A673 (cell line): ENCODE measurements at regions not wholly inside any gene's neighbourhood (a gene's known extent, or its start where the extent isn't known, plus 50 kb on each side); places are given as distances from the start of the nearest gene placed in this dataset.
"Not testable (repeated sequence)": the region's sequence is repeated elsewhere in the genome, so short reads cannot be mapped to it uniquely, and the experiment has no call there.

Experiments
- BruUV-seq: library from RNA; stranded (reverse); fragments of 400-500 nt; replicated peaks from 2 replicates; lab custom pipeline; 2021; lab: Mats Ljungman, UMichigan
- CTCF ChIA-PET: fragments of 300-600 bp; sonication (Branson Sonifier 250); formaldehyde crosslinking; loops from one replicate; lab custom pipeline; 2022; ENCODE audit warnings: antibody characterized with exemption; lab: Charles Lee
- POLR2A ChIA-PET: fragments of 300-600 bp; sonication (Branson Sonifier 250); formaldehyde crosslinking; loops from one replicate; lab custom pipeline; 2022; ENCODE audit warnings: antibody characterized with exemption; ENCODE audit not compliant: low non-redundant PET; lab: Charles Lee
- DNase-seq: peaks from one replicate; pipeline ENCODE4 v3.0.0-alpha.2; 2015; ENCODE audit warnings: low spot score
- H3K27ac ChIP-seq: fragments of 200-600 bp; sonication (generic); 2 replicates; pipeline ENCODE4 v1.5.1; 2016; ENCODE audit warnings: mixed run types, low read depth, mild to moderate bottlenecking, mixed read lengths, antibody characterized with exemption, low read length; ENCODE audit not compliant: poor library complexity, severe bottlenecking
- H3K27me3 ChIP-seq: fragments of 200-600 bp; sonication (generic); replicated peaks from 2 replicates; pipeline ENCODE4 v1.6.1; 2017; ENCODE audit warnings: mixed run types, low read depth, mild to moderate bottlenecking, mixed read lengths, antibody characterized with exemption, low read length; ENCODE audit not compliant: insufficient read depth, poor library complexity
- H3K36me3 ChIP-seq: fragments of 200-600 bp; sonication (generic); 2 replicates; pipeline ENCODE4 v1.6.1; 2016; ENCODE audit warnings: mixed run types, mild to moderate bottlenecking, mixed read lengths, antibody characterized with exemption, low read length; ENCODE audit not compliant: insufficient read depth, poor library complexity, severe bottlenecking
- H3K4me1 ChIP-seq: fragments of 200-600 bp; sonication (generic); 2 replicates; pipeline ENCODE4 v1.6.1; 2017; ENCODE audit warnings: mixed run types, mild to moderate bottlenecking, mixed read lengths, antibody characterized with exemption, low read length; ENCODE audit not compliant: insufficient read depth, poor library complexity, severe bottlenecking
- H3K4me3 ChIP-seq: fragments of 200-600 bp; sonication (generic); 2 replicates; pipeline ENCODE4 v1.5.1; 2016; ENCODE audit warnings: low read depth, mixed run types, mild to moderate bottlenecking, mixed read lengths, low read length; ENCODE audit not compliant: poor library complexity, severe bottlenecking
- H3K9me3 ChIP-seq: fragments of 200-600 bp; sonication (generic); 2 replicates; pipeline ENCODE4 v1.6.1; 2016; ENCODE audit warnings: mixed run types, low read depth, mild to moderate bottlenecking, mixed read lengths, antibody characterized with exemption, low read length; ENCODE audit not compliant: poor library complexity, severe bottlenecking
- CTCF ChIP-seq: fragments of 300-800, 200-600 bp; sonication (generic); conservative IDR thresholded peaks from 2 replicates; pipeline ENCODE4 v1.5.1; 2017; ENCODE audit warnings: low read depth, mild to moderate bottlenecking, antibody characterized with exemption, low read length, moderate library complexity, mixed read lengths
- EZH2 ChIP-seq: fragments of 200-600 bp; sonication (generic); IDR thresholded peaks from 2 replicates; pipeline ENCODE4 v1.6.1; 2017; ENCODE audit warnings: borderline replicate concordance, low read depth, mild to moderate bottlenecking, mixed read lengths, antibody characterized with exemption, low read length; ENCODE audit not compliant: poor library complexity, severe bottlenecking
- intact Hi-C: fragments of 100-400 bp; cut with micrococcal nuclease; formaldehyde crosslinking; loops from one replicate; pipeline ENCODE4 v1.10.0; 2022; ENCODE audit not compliant: unreplicated experiment

- no peaks in the 10 kb centered on the region for H3K9me3 ChIP-seq
- H3K27ac ChIP-seq: no peak overlapping the region
- CTCF ChIA-PET: no interaction called here
- DNase-seq: no peak
- POLR2A ChIA-PET: no interaction called here
- intact Hi-C loops: no loop called here
- no peak overlapping the region for H3K4me3 ChIP-seq
- TF ChIP-seq EZH2: no peak
- no peak for TF ChIP-seq CTCF
- no peaks in the 10 kb centered on the region for H3K36me3 ChIP-seq
- H3K4me1 ChIP-seq: no peaks in the 10 kb centered on the region
- no peaks in the 10 kb centered on the region for H3K27me3 ChIP-seq
- no TSS peak for BruUV-seq
These were observed 204.8 kb upstream of the RASGEF1B start for GRCh38 chr4:81676537-81676936.

- no peak for DNase-seq
- no peaks in the 10 kb centered on the region for H3K9me3 ChIP-seq
- H3K4me3 ChIP-seq: no peak overlapping the region
- CTCF ChIA-PET: no interaction called here
- no peaks in the 10 kb centered on the region for H3K4me1 ChIP-seq
- H3K27ac ChIP-seq: no peak overlapping the region
- H3K27me3 ChIP-seq: no peaks in the 10 kb centered on the region
- TF ChIP-seq CTCF (no peak), EZH2 (no peak)
- intact Hi-C loops: no loop called here
- H3K36me3 ChIP-seq: no peaks in the 10 kb centered on the region
- no TSS peak for BruUV-seq
- POLR2A ChIA-PET: no interaction called here
These were observed 204.2 kb upstream of the RASGEF1B start for GRCh38 chr4:81675791-81676393.

GRCh38 chr4:81673961-81674360 is 202.3 kb upstream of the RASGEF1B start:
- POLR2A ChIA-PET: no interaction called here
- no peak for TF ChIP-seq CTCF
- TF ChIP-seq EZH2: no peak
- no peaks in the 10 kb centered on the region for H3K36me3 ChIP-seq
- CTCF ChIA-PET: no interaction called here
- no peaks in the 10 kb centered on the region for H3K9me3 ChIP-seq
- H3K4me3 ChIP-seq: no peak overlapping the region
- no peaks in the 10 kb centered on the region for H3K4me1 ChIP-seq
- DNase-seq: no peak
- no peak overlapping the region for H3K27ac ChIP-seq
- no TSS peak for BruUV-seq
- H3K27me3 ChIP-seq: no peaks in the 10 kb centered on the region
- intact Hi-C loops: no loop called here

- intact Hi-C loops, H3K9me3 ChIP-seq, CTCF ChIA-PET, H3K4me1 ChIP-seq, BruUV-seq, POLR2A ChIA-PET, H3K27ac ChIP-seq, H3K4me3 ChIP-seq, H3K36me3 ChIP-seq, DNase-seq, H3K27me3 ChIP-seq: not testable (repeated sequence)
These were observed 196.6 kb upstream of the RASGEF1B start for GRCh38 chr4:81668328-81668727.
